ENCODE measurements at regions not wholly inside any gene's neighbourhood (a gene's known extent, or its start where the extent isn't known, plus 50 kb on each side); places are given as distances from the start of the nearest gene placed in this dataset.
"Not testable (repeated sequence)": the region's sequence is repeated elsewhere in the genome, so short reads cannot be mapped to it uniquely, and the experiment has no call there.

DNA sequence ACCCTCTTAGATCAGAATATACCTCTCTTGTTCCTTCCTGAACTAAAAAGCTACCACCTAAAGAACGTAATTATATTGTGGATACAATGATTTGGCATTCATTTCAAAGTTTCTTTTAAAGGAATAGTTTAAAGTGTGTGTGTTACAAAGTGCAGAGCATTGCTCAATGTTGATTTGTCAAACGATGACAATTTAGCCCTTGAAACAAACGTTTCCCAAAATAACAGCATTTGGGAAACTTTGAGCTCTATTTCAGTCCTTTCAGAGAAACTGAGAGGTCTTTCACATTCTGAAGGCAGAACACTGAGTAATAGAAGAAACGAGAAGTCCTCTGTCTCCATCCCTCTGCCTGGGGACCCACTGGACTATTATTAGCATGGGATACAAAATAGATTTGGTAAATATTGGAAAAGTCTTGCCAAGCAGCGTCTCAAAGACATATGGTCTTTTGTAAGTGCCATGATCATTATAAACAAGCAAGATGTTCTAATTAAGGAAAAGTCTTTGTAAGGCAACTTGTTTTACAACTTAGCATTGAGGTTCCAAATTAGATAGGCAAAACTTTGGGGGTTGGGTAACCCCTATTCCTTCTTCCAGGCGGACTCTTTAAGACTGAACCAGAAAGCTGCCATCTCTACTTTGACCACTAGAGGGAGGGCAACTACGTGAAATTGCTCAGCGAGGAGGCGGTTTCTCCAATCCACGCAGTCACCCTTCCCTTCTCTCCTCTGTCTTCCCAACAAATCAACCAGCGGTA is 208.8 kb downstream of the RNF144B start:
- DNase-seq (ENCODE audit: low read depth in 3 of 3), result peak; percentile 2 to 31 (median 14)

- no peak for DNase-seq (ENCODE audit: low read depth in 3 of 3)
These were observed 209.3 kb downstream of the RNF144B start for GRCh38 chr6:18596531-18596835.

- no peak for DNase-seq (ENCODE audit: low read depth in 3 of 3)
These were observed 211.6 kb downstream of the RNF144B start for GRCh38 chr6:18598551-18599264.

- DNase-seq (ENCODE audit: low read depth in 3 of 3), result no peak
These were observed 213.1 kb downstream of the RNF144B start for GRCh38 chr6:18600255-18600654.

DNA sequence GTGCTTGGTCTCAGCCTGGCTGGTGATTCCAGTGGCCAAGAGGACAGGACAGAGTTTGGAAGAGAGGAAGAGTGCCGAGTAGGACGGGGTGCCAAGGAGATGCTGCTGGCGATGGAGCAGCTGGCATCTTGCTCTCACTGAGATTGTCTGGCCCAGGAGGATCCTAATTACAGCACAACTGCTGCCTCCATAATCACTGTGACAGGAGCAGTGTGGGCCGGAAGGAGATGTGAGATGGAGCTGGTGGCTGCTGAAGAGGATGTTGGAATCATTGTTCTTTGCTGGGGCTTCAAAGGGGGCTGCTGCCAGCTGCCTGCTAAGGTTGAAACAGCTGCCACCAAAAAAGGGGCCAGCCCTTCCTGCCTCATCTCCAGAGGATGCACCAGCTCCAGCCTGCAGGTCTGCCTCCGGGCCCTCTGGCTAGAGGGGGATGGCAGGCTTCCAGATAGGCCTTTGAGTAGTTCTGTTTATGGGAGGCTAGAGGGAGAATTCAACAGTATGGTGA is 214.4 kb downstream of the RNF144B start:
- DNase-seq (ENCODE audit: low read depth in 3 of 3), result no peak

- DNase-seq (ENCODE audit: low read depth in 3 of 3), result no peak
These were observed 215.8 kb downstream of the RNF144B start for GRCh38 chr6:18602931-18603330.

DNA sequence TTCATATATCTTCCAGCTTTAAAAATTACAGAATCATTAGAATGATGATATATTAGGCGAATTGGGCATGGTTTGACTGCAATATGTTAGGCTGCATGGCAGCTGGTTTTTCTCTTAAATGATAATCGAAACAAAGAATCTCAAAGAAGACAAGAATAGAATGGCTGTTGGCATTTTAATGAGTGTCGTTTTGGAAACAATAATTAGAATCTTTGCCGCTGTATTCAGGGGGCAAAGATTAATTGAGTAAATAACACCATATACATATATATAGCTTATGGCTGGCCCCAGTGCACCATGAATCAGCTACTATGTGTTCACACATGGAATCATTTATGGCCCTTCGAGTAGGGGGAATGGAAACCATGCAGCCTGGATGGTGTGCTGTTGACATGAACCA is 216.2 kb downstream of the RNF144B start:
- DNase-seq (ENCODE audit: low read depth in 3 of 3), result no peak

DNA sequence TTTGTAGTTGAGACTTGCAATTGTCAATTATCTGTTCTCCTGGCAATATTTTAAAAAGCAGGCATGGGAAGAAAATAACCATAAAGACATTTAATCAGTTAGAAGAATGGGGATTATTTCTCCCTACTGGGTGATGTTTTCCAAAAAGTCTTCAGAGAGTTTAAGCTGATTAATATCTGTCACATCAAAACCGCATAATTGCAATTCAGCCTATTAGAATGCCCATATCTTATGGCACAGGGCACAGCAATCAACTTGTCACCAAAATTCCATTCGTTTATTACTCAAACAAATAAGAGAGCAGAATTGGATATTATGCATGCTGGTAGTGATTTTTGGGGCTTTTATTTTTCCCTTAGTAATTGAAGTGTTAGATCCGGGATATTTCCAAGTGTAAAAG is 218.7 kb downstream of the RNF144B start:
- DNase-seq (ENCODE audit: low read depth in 3 of 3), result no peak

GRCh38 chr6:18609715-18610114 is 222.6 kb downstream of the RNF144B start:
- DNase-seq (ENCODE audit: low read depth in 3 of 3), result no peak

DNA sequence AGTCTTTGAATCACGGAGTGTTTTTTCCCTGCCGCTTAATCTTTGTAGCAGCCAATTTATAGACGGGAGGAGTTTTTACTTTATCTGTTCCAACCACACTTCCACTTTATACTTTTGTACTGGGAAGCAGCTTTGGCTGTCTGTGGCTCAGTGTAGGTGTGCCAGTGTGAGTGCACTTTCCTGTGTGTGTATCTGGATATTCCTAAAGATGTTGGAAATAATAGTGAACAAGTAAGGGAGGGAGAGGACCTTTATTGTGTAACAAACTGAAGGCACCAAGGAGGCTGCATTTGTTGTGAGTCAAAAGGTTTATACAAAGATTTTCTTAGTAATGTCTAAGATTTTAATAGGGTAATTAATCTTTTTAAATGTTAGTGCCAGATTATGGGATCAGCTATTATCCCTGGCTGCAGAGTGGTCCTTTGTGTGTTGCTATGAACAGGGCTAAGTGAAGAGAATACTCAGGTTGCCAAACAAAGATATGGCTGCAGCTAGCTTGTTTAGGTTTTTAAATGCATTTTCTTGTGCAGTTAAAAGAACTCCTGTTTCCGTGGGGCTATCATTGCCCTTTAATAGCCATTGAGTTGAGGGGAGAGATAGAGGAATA is 226.3 kb downstream of the RNF144B start:
- DNase-seq (ENCODE audit: low read depth in 3 of 3), result no peak

DNA sequence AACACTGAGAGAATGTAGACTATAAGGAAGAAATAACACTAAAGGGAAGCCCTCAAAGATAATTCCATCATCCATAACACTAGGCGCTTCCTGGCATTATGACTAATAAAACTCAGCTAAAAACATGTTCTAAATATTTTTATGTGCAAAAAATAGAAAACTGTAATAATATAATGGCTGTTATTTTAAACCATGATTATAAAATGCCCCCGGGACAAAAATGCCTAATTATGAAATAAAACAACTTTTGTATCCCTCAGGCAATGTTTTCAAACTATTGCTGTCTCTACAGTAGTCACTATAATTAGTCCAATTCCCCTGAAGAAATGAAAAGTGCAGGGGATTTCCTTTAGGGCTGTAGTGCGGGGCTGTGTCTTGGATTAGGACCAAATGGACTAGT is 242.4 kb downstream of the RNF144B start:
- no peak for DNase-seq (ENCODE audit: low read depth in 3 of 3)

GRCh38 chr6:18632670-18633410 is 245.7 kb downstream of the RNF144B start:
- no peak for DNase-seq (ENCODE audit: low read depth in 3 of 3)

DNA sequence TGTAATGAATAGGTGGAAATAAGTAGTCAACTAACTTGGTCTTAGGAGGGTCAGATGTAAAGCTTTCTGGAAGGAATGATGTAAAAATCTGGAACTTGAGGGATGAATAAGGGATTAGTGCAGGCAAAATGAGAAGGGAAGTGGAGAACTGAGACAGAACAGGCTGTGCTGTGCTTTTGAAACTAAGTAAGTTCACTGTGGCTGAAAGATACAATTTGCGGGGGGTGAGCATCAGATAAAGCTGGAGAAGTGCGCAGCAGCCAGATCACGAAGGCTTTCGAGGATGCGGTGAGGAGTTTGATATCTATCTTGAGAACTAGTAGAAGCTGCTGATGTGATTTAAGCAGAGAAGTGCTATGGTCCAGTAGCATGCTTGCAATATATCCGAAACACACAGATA is 247.8 kb downstream of the RNF144B start:
- no peak for DNase-seq (ENCODE audit: low read depth in 3 of 3)

DNA sequence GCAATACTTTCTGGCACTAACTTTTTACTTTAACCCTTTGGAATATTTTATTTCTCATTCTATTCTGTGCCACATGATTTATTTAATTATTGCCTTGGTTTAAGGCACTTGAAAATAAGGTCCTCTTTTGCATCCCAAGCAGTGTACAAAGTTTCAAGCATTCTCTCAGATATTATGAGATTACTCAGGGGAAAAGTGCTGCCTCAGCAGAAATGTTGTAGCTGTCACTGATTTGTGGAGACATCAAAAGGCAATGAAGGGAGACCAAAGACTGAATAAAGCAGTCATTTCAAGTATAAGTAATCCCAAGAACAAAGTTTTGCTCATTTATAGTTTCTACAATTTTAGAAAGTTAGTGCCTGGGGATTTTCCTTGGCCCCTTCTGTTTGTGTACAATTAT is 253.0 kb downstream of the RNF144B start:
- no peak for DNase-seq (ENCODE audit: low read depth in 3 of 3)

- DNase-seq (ENCODE audit: low read depth in 3 of 3), result no peak
These were observed 253.6 kb downstream of the RNF144B start for GRCh38 chr6:18640754-18641153.

- DNase-seq (ENCODE audit: low read depth in 3 of 3), result no peak
These were observed 267.7 kb downstream of the RNF144B start for GRCh38 chr6:18654821-18655220.

DNA sequence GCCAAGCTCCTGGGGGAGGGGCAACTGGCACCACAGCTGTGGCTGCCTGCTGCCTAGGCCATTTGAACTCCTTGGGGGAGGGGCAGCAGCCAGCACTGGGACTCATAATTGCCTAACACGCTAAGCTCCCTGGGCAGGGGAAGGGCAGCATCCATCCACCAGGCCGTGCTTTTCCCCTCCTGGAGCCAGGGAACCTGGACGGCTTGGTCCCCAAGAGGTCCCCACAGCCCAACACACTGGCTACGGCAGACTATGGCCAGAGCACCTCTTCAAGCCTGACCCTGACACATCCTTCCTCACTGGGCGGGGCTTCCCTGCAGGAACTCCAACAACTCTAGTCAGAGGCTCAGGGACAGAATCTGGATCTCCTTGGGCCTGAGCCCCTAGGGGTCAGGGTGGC is 269.4 kb downstream of the RNF144B start:
- no peak for DNase-seq (ENCODE audit: low read depth in 3 of 3)

- not testable (repeated sequence) for DNase-seq (ENCODE audit: low read depth in 3 of 3)
These were observed 272.8 kb downstream of the RNF144B start for GRCh38 chr6:18659994-18660393.

DNA sequence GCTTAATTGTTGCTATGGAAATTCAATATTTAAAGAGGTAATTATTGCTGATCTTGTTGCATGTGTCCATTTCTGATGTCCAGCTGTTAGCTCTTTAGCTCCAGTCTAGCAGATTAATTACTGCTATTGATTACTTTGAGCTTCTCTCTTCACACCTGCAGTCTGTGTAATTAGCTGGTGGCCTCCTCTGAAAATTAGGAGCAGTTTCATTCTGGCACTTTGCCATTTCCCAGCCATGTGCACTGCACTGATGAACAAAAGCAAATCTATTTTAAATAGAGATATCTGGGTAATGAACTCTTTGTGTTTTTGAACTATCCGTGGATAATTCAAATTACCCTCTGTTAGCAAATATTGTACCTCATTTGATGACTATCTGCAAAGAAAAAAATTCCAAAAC is 275.9 kb downstream of the RNF144B start:
- no peak for DNase-seq (ENCODE audit: low read depth in 3 of 3)

DNA sequence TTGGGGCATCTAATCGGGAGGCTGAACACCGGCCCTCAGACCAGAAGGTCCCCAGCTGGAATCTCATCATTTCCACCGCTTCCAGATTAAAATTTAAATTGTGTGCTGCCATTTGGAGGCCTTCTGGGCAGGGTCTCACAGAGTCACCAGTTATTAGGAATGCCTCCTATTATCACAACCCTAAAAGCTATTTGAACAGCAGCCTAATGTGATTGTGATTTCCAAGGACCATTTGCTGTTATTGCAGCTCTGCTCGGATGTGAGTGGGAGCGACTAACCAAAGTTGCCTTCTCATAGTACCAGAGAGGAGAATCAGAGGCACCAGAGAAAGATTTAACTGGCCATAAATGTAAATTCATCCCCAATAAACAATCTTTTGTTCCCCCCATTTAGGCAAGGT is 277.3 kb downstream of the RNF144B start:
- DNase-seq (ENCODE audit: low read depth in 3 of 3), result no peak

- no peak for DNase-seq (ENCODE audit: low read depth in 3 of 3)
These were observed 280.5 kb downstream of the RNF144B start for GRCh38 chr6:18667612-18668011.

GRCh38 chr6:18668994-18669393 is 281.8 kb downstream of the RNF144B start:
- DNase-seq (ENCODE audit: low read depth in 3 of 3), result no peak

Measured in stimulated activated CD4-positive, alpha-beta T cell treated with anti-CD3 and anti-CD28 coated beads, TNF-alpha, amount 100 ng/mL, for 24 hours (primary cell).